ENCODE measurements at regions not wholly inside any gene's neighbourhood (a gene's known extent, or its start where the extent isn't known, plus 50 kb on each side); places are given as distances from the start of the nearest gene placed in this dataset.

- TF ChIP-seq CTCF (IDR thresholded peaks at IDR 0.05; ENCODE audit: borderline replicate concordance, extremely low read depth, low read length, poor library complexity, severe bottlenecking) (no peak), EZH2 (IDR thresholded peaks at IDR 0.05; ENCODE audit: borderline replicate concordance, low read depth, low read length, severe bottlenecking) (no peak)
Observed at GRCh38 chr18:22040533-22040932, 128.9 kb upstream of the GATA6 start.
